HTR-8/SVneo (cell line): ENCODE measurements at regions not wholly inside any gene's neighbourhood (a gene's known extent, or its start where the extent isn't known, plus 50 kb on each side); places are given as distances from the start of the nearest gene placed in this dataset.

ENCODE experiments used
- DNase-seq: peaks from one replicate; pipeline ENCODE4 v3.0.0; 2011; ENCODE audit warnings: low spot score, mixed read lengths; ENCODE audit not compliant: insufficient read length
- FAIRE-seq: peaks from 2 replicates; lab custom pipeline; 2011; peaks lifted over from hg19 to GRCh38; lab: Jason Lieb, UNC

DNA sequence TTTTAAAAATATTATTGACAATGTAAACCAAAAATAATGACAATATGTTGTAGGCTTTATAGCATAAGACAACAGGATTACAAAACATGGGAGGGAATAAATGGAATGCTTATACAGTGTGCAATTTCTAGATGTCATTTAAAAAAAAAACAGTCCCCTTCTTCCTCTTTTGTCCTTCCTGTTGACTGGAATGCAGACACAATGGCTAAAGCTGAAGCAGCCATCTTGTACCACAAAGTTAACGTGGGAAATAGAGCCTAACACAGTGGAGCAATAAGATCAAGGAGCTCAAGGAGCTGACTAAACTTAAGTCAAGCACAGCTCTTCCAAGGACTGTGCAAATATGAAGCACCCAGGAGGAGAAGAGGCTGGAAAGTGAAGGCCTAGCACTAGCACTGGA is 208.1 kb downstream of the ARHGAP12 start:
- no peak for DNase-seq
- FAIRE-seq, result no peak

DNA sequence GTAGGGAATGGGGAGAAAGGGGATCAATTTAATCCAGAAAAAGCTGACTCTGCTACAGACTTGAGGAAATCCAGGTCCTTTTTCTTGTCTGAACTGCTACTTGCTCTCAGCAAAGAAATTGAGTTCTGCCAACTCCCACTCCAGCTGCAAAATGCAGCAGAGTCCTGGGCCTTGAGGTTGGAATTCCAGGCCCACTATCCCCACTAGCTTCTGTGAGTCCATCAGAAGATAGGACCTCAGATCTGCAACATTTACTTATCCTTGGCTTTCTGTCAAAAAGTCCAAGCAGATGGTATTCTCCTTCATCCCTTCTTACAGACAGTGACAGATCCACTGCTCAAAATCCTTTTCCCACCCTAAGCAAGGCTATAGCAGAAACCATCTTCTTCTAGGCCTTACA is 219.2 kb downstream of the ARHGAP12 start:
- DNase-seq (no peak), FAIRE-seq (no peak)

GRCh38 chr10:31709028-31709427 is 219.6 kb downstream of the ARHGAP12 start:
- peak; percentile 62 for FAIRE-seq
- DNase-seq, result no peak

- FAIRE-seq (no peak), DNase-seq (no peak)
Observed at GRCh38 chr10:31708474-31708873, 220.2 kb downstream of the ARHGAP12 start.

GRCh38 chr10:31708046-31708445 is 220.6 kb downstream of the ARHGAP12 start:
- DNase-seq (no peak), FAIRE-seq (no peak)

DNA sequence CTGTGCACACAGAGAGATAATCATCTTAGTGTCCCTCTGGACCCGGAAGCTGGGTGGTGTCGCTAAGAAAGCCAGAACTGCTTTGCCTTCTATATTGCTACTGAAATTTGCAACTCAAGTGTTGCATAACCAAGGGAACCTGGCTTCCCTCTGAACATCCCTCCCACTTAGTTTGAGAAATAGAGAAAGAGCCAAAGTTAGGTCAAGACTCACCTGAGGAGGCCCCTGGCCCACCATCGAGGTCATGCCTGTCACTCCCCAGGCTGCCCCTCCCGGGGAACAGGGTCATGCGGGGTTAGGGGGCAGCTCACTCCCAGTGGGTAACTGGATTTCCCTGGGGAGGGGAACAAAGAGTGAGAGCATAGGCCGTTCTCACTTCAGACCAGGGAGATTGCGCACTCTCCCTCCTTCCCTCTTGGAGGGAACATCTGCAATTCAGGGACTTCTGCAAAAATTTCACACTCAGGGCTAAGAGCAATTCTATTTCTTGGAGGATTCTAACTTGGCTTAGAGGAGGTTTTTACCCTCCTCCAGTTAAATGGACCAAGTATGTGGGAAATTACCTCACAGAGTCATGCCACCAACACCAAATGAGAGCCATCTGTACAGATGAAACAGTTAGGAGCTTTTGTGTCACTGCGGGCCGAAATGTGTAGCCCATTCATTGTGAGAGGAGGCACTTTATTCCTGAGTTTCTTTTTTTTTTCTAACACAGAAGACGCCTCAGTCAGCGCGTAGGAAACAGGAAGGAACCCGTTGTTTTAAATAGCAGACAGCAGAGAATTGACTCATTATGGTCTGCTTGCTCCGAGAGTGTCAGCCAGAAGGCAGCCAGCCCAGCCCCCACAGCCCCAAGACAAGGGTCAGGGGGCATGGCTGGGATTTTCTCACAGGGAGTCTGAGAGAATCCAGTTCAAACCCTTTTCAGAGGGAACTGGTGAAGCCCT is 221.3 kb downstream of the ARHGAP12 start:
- peak; percentile 38 for DNase-seq
- FAIRE-seq, result no peak

DNA sequence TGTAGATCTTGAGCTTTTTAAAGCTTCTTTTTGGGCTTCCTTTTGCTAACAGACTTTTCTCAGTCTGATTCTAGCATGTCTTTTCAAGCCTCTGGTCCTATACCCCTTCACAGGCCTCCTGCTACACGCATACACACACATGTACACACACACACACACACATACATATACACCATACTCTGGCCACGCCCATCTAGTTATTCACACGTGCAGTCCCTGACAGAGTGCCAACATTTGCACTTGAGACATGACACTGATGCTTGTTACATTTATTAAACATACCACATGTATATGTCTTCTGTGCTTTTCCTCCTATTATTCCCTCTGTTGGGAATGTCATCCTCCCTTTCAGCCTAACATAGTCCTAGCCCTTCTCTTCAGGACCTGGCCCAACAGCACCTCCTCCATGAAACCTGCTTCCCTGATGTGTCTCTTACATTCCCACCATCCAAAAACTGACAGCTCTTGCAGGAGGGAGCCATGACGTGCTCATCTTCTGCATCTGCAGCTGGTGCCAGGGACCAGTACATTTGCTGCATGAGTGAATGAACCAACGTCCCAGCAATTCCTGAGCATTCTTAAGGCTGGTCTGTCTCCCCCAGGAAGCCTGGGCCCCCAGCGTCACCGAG is 222.1 kb downstream of the ARHGAP12 start:
- DNase-seq (no peak), FAIRE-seq (peak; percentile 46)

GRCh38 chr10:31705136-31705535 is 223.5 kb downstream of the ARHGAP12 start:
- FAIRE-seq, result peak; percentile 52
- no peak for DNase-seq

- no peak for FAIRE-seq
Observed at GRCh38 chr10:31704195-31704594, 224.4 kb downstream of the ARHGAP12 start.

DNA sequence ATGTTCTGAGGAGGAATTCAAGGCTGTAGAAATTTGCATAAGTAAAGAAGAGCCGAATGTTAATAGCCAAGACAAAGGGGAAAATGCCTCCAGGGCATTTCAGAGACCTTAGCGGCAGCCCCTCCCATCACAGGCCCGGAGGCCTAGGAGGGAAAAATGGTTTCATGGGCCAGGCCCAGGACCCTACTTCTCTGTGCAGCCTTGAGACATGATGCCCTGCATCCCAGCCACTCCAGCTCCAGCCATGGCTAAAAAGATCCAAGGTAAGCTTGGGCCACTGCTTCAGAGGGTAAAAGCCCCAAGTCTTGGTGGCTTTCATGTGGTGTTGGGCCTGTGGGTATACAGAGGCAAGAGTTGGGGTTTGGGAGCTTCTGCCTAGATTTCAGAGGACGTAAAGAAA is 225.7 kb downstream of the ARHGAP12 start:
- no peak for DNase-seq
- no peak for FAIRE-seq

More at GRCh38 chr10:31704195-31704594, 224.4 kb downstream of the ARHGAP12 start:
- DNase-seq, result no peak

DNA sequence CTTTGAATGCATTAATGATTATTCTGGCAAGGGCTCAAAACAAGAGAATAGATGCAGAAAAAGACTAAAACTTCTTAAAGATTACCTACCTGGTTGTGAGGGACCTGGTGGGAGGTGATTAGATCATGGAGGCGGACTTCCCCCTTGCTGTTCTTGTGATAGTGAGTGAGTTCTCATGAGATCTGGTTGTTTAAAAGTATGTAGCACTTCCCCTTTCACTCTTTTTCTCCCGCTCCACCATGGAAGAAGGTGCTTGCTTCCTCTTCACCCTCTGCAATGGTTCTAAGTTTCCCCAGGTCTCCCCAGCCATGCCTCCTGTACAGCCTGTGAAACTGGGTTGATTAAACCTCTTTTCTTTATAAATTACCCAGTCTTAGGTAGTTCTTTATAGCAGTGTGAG is 226.6 kb downstream of the ARHGAP12 start:
- FAIRE-seq (no peak), DNase-seq (no peak)

DNA sequence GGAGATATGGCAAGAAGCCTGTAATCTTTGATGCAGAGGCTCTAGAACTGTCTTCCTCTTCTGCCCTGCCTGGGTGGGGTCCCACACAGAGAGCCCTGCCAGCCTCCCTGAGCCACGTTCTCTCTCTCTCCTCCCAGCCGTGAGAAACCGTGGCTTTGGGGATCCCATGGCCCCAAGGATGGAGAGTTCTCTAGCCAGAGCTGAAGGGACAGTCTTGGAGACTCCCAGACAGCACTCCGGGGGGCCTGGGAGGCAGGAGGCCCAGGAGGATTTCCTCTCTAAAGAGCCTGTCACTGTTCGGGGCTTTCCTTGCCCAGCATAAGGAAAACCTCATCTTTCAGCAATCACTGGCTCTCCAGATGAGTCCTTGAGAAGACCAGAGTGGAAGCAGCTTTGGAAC is 227.1 kb downstream of the ARHGAP12 start:
- no peak for FAIRE-seq
- no peak for DNase-seq

DNA sequence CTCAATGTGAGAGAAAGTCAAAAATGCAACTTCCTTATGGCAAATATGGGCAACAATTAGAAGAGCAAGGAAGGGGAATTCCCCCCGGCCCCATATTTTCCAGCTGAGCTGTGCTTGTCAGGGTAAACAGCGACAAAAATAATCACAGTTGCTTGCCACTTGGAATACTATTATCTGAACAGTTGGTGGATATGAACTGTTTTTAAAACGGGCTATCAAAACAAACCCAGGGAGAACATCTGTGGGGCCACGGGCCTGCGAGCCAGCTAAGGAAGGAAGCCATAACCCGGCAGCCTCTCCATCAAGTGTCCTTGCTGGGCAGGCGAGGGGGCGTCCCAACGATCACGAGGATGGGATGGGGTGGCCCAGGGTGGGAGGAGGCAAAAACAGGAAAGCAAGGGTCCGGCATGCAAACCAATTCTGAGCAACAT is 228.4 kb downstream of the ARHGAP12 start:
- no peak for DNase-seq
- no peak for FAIRE-seq

DNA sequence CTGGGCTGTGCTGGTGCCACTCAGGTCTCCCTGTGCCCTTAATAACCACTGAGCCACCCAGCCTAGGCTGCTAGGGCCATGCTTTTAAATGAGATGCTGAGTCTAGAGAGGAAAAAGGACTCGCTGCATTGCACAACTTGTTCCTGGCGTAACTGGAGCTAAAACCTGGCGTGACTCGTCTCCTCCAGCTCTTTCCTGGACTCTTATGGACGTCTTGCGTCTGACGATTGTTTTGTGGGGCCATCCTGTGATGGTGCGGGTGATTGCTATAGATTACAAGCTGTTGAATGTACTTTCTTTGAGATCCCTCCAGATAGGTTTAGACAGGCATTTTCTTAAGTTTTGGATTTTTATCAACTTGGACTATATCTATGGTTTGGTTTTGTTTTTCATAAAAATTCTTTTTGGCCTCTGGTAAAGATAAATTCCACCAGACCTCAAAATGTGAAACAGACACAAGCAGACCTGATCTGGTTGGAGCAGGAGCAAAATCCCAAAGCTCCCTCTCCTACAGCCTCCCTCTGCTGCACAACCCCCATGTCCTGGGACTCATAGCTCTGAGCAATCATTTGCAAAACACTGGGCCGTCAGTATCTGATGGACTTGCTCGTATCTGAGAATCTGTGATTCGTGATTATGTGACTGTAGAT is 230.3 kb downstream of the ARHGAP12 start:
- DNase-seq (no peak), FAIRE-seq (no peak)

DNA sequence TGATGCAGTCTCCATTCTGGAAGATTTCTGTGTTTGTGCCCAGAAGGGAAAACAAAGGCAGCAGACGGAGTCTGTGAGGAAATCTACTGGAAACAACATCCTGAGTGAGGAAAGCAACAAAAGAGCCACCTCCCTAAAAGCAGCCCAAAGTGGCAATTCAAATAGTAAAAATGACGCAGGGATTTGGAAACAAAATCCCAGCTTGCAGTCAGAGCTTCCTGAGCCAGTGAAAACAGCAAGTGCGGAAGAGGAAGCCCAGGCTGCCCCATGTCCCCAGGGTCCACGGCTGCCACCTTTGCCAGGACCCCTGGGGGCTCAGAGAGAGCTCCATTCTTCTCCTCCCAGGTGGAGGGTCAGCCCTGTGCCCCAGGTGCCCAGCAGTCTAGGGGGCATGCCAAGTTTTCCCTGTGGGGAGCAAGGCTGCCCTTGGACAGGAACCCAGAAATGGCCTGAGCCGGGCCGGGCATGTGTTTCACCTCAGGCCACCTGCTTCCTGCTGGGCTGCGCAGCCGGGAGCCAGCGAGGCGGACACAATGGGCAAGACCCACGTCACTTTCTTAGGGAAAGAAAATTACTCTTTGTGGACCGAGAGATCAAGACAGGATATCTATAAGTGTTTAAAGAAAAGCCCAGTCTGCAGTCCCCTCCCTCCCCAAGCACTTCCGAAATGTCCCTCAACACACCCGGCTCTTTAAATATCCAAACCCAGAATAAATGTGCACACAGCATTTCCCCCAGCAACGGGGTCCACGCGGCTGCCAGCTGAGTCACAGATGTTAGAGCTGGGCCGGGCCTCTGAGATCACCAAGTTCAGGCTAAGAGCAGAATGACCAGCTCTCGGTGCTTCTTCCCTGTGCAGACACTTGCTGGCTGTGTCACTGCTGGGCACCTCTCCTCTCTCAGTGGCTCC is 231.1 kb downstream of the ARHGAP12 start:
- DNase-seq (no peak), FAIRE-seq (no peak)

GRCh38 chr10:31694929-31695837 is 233.4 kb downstream of the ARHGAP12 start:
- DNase-seq, result no peak
- no peak for FAIRE-seq

GRCh38 chr10:31694126-31694685 is 234.4 kb downstream of the ARHGAP12 start:
- FAIRE-seq (no peak), DNase-seq (no peak)

- no peak for DNase-seq
- peak; percentile 36 for FAIRE-seq
Observed at GRCh38 chr10:31693491-31693890, 235.1 kb downstream of the ARHGAP12 start.

- DNase-seq, result no peak
- FAIRE-seq, result no peak
Observed at GRCh38 chr10:31689233-31689632, 239.4 kb downstream of the ARHGAP12 start.
